Type B pancreatic cell (in vitro differentiated cells): ENCODE measurements at regions not wholly inside any gene's neighbourhood (a gene's known extent, or its start where the extent isn't known, plus 50 kb on each side); places are given as distances from the start of the nearest gene placed in this dataset.
"Not testable (repeated sequence)": the region's sequence is repeated elsewhere in the genome, so short reads cannot be mapped to it uniquely, and the experiment has no call there.

Experiments
- DNase-seq: peaks from one replicate; pipeline ENCODE4 v3.0.0; 2021; ENCODE audit warnings: mixed read lengths; ENCODE audit not compliant: unreplicated experiment; ENCODE audit errors: extremely low spot score
- H3K27ac Mint-ChIP-seq: 2 replicates; pipeline ENCODE4 v1.8.0; 2021; ENCODE audit warnings: mild to moderate bottlenecking, mixed read lengths
- H3K27me3 Mint-ChIP-seq: 2 replicates; pipeline ENCODE4 v1.8.0; 2021; ENCODE audit warnings: mixed read lengths
- H3K36me3 Mint-ChIP-seq: 2 replicates; pipeline ENCODE4 v1.8.0; 2021; ENCODE audit warnings: mixed read lengths
- H3K4me1 Mint-ChIP-seq: one replicate; pipeline ENCODE4 v1.8.0; 2021; ENCODE audit warnings: mixed read lengths; ENCODE audit not compliant: unreplicated experiment
- H3K4me3 Mint-ChIP-seq: 2 replicates; pipeline ENCODE4 v1.8.0; 2021; ENCODE audit warnings: mild to moderate bottlenecking, mixed read lengths
- H3K9me3 Mint-ChIP-seq: 2 replicates; pipeline ENCODE4 v1.8.0; 2021; ENCODE audit warnings: mixed read lengths
- TF ChIP-seq, protein P1 (sequence below): fragments of 200-600 bp; sonication (generic); conservative IDR thresholded peaks from 2 replicates; pipeline ENCODE4 v1.5.0; 2021; ENCODE audit warnings: antibody characterized with exemption, mild to moderate bottlenecking

GRCh38 chr4:112956484-112956896, 93.0 kb upstream of the ANK2 start:
- H3K9me3 Mint-ChIP-seq: no peaks in the 10 kb centered on the region
- TF ChIP-seq, protein P1, sequence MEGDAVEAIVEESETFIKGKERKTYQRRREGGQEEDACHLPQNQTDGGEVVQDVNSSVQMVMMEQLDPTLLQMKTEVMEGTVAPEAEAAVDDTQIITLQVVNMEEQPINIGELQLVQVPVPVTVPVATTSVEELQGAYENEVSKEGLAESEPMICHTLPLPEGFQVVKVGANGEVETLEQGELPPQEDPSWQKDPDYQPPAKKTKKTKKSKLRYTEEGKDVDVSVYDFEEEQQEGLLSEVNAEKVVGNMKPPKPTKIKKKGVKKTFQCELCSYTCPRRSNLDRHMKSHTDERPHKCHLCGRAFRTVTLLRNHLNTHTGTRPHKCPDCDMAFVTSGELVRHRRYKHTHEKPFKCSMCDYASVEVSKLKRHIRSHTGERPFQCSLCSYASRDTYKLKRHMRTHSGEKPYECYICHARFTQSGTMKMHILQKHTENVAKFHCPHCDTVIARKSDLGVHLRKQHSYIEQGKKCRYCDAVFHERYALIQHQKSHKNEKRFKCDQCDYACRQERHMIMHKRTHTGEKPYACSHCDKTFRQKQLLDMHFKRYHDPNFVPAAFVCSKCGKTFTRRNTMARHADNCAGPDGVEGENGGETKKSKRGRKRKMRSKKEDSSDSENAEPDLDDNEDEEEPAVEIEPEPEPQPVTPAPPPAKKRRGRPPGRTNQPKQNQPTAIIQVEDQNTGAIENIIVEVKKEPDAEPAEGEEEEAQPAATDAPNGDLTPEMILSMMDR: no peak
- no peaks in the 10 kb centered on the region for H3K36me3 Mint-ChIP-seq
- no peak overlapping the region for H3K27ac Mint-ChIP-seq
- no peak overlapping the region for H3K4me3 Mint-ChIP-seq
- DNase-seq: no peak
- H3K4me1 Mint-ChIP-seq: no peaks in the 10 kb centered on the region
- H3K27me3 Mint-ChIP-seq: no peaks in the 10 kb centered on the region

DNA sequence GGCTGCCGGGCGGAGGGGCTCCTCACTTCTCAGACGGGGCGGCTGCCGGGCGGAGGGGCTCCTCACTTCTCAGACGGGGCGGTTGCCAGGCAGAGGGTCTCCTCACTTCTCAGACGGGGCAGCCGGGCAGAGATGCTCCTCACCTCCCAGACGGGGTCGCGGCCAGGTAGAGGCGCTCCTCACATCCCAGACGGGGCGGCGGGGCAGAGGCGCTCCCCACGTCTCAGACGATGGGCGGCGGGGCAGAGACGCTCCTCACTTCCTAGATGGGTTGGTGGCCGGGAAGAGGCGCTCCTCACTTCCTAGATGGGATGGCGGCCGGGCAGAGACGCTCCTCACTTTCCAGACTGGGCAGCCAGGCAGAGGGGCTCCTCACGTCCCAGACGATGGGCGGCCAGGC, 91.7 kb upstream of the ANK2 start:
- not testable (repeated sequence) for H3K9me3 Mint-ChIP-seq, H3K4me3 Mint-ChIP-seq, H3K27ac Mint-ChIP-seq, H3K4me1 Mint-ChIP-seq, H3K27me3 Mint-ChIP-seq, H3K36me3 Mint-ChIP-seq, DNase-seq

GRCh38 chr4:112966701-112967488, 82.6 kb upstream of the ANK2 start:
- no peaks in the 10 kb centered on the region for H3K4me1 Mint-ChIP-seq
- DNase-seq: no peak
- H3K36me3 Mint-ChIP-seq: no peaks in the 10 kb centered on the region
- H3K9me3 Mint-ChIP-seq: no peaks in the 10 kb centered on the region
- no peaks in the 10 kb centered on the region for H3K27me3 Mint-ChIP-seq
- TF ChIP-seq, protein P1: no peak
- H3K27ac Mint-ChIP-seq: no peak overlapping the region
- no peak overlapping the region for H3K4me3 Mint-ChIP-seq

DNA sequence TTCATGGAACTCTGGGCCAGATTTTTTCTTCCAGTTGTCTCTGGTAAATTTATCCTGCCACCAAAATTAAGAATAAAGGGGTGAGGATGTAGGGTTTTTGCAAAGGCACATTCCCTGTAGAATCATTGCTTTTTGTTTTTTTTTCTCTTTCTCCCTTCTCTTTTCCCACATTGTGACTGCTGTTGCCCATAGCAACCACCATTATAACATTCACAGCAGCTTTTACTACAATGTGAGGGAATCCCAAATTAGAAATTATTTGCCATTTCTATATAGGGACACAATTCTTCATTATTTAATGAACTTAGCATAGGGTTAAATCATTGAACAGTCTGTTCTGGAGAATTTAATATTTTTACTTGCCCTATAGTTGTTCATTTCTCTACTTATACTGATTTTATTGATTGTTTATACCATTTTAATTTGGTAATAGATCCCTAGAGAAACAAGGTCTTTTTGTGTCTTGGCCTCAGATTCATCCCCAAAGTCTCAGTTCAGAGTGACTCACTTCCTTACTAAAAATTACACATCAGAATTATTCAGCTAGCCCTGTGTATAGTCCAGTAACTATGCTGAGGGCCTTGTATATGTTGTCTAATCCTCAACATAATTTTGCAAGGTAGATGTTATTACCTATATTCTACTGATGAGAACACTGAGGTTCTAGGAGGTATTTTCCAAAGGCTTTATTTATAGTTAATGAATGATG, 80.8 kb upstream of the ANK2 start:
- H3K4me1 Mint-ChIP-seq: no peaks in the 10 kb centered on the region
- TF ChIP-seq, protein P1: no peak
- DNase-seq: no peak
- no peak overlapping the region for H3K27ac Mint-ChIP-seq
- no peaks in the 10 kb centered on the region for H3K27me3 Mint-ChIP-seq
- H3K4me3 Mint-ChIP-seq: no peak overlapping the region
- H3K9me3 Mint-ChIP-seq: no peaks in the 10 kb centered on the region
- no peaks in the 10 kb centered on the region for H3K36me3 Mint-ChIP-seq

DNA sequence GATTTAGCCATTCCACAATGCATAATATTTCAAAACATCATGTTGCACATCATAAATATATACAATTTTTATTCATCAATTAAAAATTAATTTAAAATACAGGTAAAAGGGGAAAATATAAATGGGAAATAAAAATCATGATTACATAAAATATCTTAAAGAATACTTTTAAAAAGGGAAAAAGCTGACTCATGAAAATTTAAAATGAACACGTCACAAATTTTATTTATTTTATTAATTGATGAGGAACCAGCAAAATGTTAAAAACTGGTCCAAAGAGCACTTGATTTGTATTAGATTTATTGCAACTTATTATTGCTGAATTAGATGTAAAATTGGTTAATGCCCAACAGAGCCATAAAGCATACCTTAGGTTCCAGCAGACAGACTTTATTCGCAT, 78.5 kb upstream of the ANK2 start:
- Mint-ChIP-seq H3K4me1 (peaks cover 5% of the 10 kb centered on the region), H3K27me3 (no peaks in the 10 kb centered on the region), H3K9me3 (no peaks in the 10 kb centered on the region)

More for the DNA sequence above, 78.5 kb upstream of the ANK2 start:
- no peak overlapping the region for H3K27ac Mint-ChIP-seq
- no peak overlapping the region for H3K4me3 Mint-ChIP-seq
- DNase-seq: no peak
- TF ChIP-seq, protein P1: no peak
- no peaks in the 10 kb centered on the region for H3K36me3 Mint-ChIP-seq
